ENCODE measurements at regions not wholly inside any gene's neighbourhood (a gene's known extent, or its start where the extent isn't known, plus 50 kb on each side); places are given as distances from the start of the nearest gene placed in this dataset.

- H2BK20ac ChIP-seq (ENCODE audit: low read depth, low read length), result no peak overlapping the region
- no peaks in the 10 kb centered on the region for H4K20me1 ChIP-seq (ENCODE audit: insufficient read depth, low read length)
- no peak overlapping the region for H3K18ac ChIP-seq (ENCODE audit: low read depth, low read length)
- ChIA-PET CTCF (no interaction called here), POLR2A (ENCODE audit: unreplicated experiment) (no interaction called here)
- no peak overlapping the region for H3K4me3 ChIP-seq (ENCODE audit: insufficient read depth, low read depth, low read length)
- no peak overlapping the region for H3K56ac ChIP-seq (ENCODE audit: extremely low read depth, insufficient read depth, low read length)
- ATAC-seq (ENCODE audit: low read depth) (no peak), DNase-seq (no peak)
- no peak overlapping the region for H2BK120ac ChIP-seq (ENCODE audit: low read depth, low read length)
- peak overlapping the region; percentile 71 for H2AFZ ChIP-seq (replicated peaks; ENCODE audit: low read length, poor library complexity)
- no peaks in the 10 kb centered on the region for H3K9me1 ChIP-seq (ENCODE audit: insufficient read depth, low read length)
- H3K14ac ChIP-seq (replicated peaks; ENCODE audit: low read depth, low read length), result no peak overlapping the region
- no peak overlapping the region for H2BK15ac ChIP-seq (ENCODE audit: low read depth, low read length)
- no peak overlapping the region for H2AK9ac ChIP-seq (replicated peaks; ENCODE audit: low read depth, low read length, poor library complexity)
- in situ Hi-C loops (cut with MboI; ENCODE audit: low sequenced_read_pairs) (no loop called here), dilution Hi-C loops (cut with HindIII; ENCODE audit: low sequenced_read_pairs, unreplicated experiment) (no loop called here), intact Hi-C loops (cut with micrococcal nuclease) (no loop called here)
- no TSS peak for BruUV-seq (replicated peaks)
- no peak overlapping the region for H3K27ac ChIP-seq (ENCODE audit: insufficient read depth, low read length)
- no peak overlapping the region for H3K23ac ChIP-seq (ENCODE audit: low read depth, low read length)
- TF ChIP-seq CEBPB (IDR thresholded peaks at IDR 0.05; ENCODE audit: low read depth, low read length) (no peak), SMC3 (IDR thresholded peaks at IDR 0.05; ENCODE audit: low read depth, low read length) (no peak), MAFK (IDR thresholded peaks at IDR 0.05; ENCODE audit: low read depth, low read length) (no peak)
- no peaks in the 10 kb centered on the region for H3K27me3 ChIP-seq (ENCODE audit: control insufficient read depth, insufficient read depth, low read length)
- no peak overlapping the region for H4K5ac ChIP-seq (ENCODE audit: low read depth, low read length)
- no peak overlapping the region for H2BK5ac ChIP-seq (ENCODE audit: low read depth, low read length, poor library complexity, severe bottlenecking)
- H3K9me3 ChIP-seq (ENCODE audit: control insufficient read depth, insufficient read depth, low read length), result no peaks in the 10 kb centered on the region
- H3K9ac ChIP-seq (ENCODE audit: low read depth, low read length), result no peak overlapping the region
- no peaks in the 10 kb centered on the region for H3K36me3 ChIP-seq (ENCODE audit: control insufficient read depth, insufficient read depth, low read length)
- no peak overlapping the region for H2AK5ac ChIP-seq (ENCODE audit: low read depth, low read length)
- no peak overlapping the region for H3K4ac ChIP-seq (ENCODE audit: low read depth, low read length)
- WGBS, 2 experiments (ENCODE audit: extremely low coverage in 2 of 2, insufficient read length in 1 of 2), result 67% methylated on average over 1 of the region's 10 CpGs; no CpG with 5 or more reads in 1 of the 2 experiments
- no peak overlapping the region for H3K4me2 ChIP-seq (ENCODE audit: low read depth, low read length)
- H3K4me1 ChIP-seq (ENCODE audit: control insufficient read depth, insufficient read depth, low read length), result no peaks in the 10 kb centered on the region
- H3K79me1 ChIP-seq (ENCODE audit: low read depth in 1 of 2, low read length in 2 of 2), result no peaks in the 10 kb centered on the region
- no peak overlapping the region for H4K8ac ChIP-seq (ENCODE audit: low read depth in 2 of 2, low read length in 2 of 2)
- no peak overlapping the region for H4K91ac ChIP-seq (ENCODE audit: insufficient read depth, low read depth, low read length)
Observed at GRCh38 chr13:65830411-65831205, 1399.5 kb downstream of the PCDH9 start.
